ENCODE measurements at regions not wholly inside any gene's neighbourhood (a gene's known extent, or its start where the extent isn't known, plus 50 kb on each side); places are given as distances from the start of the nearest gene placed in this dataset.

DNA sequence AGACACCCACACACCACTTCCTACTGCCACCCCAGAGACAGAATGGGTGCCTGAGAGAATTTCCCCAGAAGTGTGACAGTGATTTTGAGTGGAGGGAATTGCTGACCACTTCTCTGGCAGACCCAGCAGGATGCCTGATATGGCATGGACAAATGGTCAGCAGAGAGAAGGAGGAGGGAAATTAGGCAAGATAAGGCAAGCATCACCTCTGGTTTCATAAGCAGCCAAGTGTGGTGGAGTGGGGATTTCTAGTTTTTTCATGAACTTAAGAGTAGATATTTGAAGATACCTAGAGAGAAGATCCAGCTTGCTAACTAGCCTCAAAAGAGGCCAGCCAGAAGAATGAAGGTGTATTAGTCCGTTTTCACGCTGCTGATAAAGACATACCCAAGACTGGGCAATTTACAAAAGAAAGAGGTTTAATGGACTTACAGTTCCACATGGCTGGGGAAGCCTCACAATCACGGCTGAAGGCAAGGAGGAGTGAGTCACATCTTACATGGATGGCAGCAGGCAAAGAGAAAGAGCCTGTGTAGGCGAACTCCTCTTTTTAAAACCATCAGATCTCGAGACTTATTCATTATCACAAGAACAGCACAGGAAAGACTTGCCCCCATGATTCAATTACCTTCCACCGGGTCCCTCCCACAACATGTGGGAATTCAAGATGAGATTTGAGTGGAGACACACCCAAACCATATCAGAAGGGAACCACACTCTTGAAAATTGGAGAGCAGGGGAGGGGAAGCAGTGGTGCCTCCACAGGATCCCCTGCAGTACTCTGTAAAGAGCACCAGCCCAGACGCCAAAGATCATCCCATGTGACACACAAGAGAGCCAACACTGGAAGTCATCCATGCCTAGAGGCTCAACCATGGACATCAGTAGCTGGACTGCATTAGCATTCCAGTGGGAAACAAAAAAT, 64.2 kb downstream of the RBM43 start:
- DNase-seq (ENCODE audit: extremely low spot score): peak; percentile 45
- Histone ChIP-seq H3K27me3 (no peaks in the 10 kb centered on the region), H3K9me3 (no peaks in the 10 kb centered on the region), H3K4me3 (no peak overlapping the region), H3K4me1 (no peaks in the 10 kb centered on the region), H3K36me3 (no peaks in the 10 kb centered on the region), H3K27ac (replicated peaks in 1 of 4) (no peak overlapping the region)
- 88% methylated on average over 6 of the region's 7 CpGs for WGBS
- TF ChIP-seq POLR2AphosphoS5 (IDR thresholded peaks at IDR 0.05): no peak
- TF ChIP-seq EP300 (IDR thresholded peaks at IDR 0.05): no peak
- TF ChIP-seq, protein P1, sequence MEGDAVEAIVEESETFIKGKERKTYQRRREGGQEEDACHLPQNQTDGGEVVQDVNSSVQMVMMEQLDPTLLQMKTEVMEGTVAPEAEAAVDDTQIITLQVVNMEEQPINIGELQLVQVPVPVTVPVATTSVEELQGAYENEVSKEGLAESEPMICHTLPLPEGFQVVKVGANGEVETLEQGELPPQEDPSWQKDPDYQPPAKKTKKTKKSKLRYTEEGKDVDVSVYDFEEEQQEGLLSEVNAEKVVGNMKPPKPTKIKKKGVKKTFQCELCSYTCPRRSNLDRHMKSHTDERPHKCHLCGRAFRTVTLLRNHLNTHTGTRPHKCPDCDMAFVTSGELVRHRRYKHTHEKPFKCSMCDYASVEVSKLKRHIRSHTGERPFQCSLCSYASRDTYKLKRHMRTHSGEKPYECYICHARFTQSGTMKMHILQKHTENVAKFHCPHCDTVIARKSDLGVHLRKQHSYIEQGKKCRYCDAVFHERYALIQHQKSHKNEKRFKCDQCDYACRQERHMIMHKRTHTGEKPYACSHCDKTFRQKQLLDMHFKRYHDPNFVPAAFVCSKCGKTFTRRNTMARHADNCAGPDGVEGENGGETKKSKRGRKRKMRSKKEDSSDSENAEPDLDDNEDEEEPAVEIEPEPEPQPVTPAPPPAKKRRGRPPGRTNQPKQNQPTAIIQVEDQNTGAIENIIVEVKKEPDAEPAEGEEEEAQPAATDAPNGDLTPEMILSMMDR (IDR thresholded peaks at IDR 0.05): no peak
- no peak for TF ChIP-seq POLR2A (IDR thresholded peaks at IDR 0.05; ENCODE audit: low read depth)
- intact Hi-C loops (cut with DNase I): no loop called here

DNA sequence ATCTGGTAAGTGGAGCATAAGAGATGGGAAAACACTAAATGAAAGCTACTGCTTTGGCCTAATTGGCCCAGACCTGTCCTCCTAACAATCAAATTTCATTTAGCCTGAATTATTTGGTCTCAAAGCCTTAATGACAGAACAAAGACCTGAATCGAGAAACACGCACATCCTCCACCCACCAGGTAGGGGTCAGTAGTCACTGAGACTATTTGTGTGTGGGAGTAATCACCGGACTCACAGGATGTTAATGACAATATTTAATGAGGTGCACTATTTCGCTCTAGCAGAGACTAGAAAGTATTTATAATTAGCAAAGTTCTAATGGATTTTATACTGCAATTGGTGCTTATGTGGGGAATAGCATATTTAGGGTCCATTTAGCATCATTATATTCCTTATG, 68.1 kb downstream of the RBM43 start:
- Histone ChIP-seq H3K36me3 (no peaks in the 10 kb centered on the region), H3K27me3 (no peaks in the 10 kb centered on the region), H3K27ac (replicated peaks in 1 of 4) (no peak overlapping the region), H3K4me1 (peaks cover 0 to 6% (median 0%) of the 10 kb centered on the region in 4 donors), H3K4me3 (no peak overlapping the region), H3K9me3 (no peaks in the 10 kb centered on the region)
- intact Hi-C loops (cut with DNase I): no loop called here
- DNase-seq (ENCODE audit: extremely low spot score): peak; percentile 26
- 91% methylated on average over 4 of the region's 4 CpGs for WGBS
- TF ChIP-seq, protein P1 (IDR thresholded peaks at IDR 0.05): no peak
- TF ChIP-seq POLR2A (IDR thresholded peaks at IDR 0.05; ENCODE audit: low read depth) (no peak), POLR2AphosphoS5 (IDR thresholded peaks at IDR 0.05) (no peak), EP300 (IDR thresholded peaks at IDR 0.05) (no peak)

DNA sequence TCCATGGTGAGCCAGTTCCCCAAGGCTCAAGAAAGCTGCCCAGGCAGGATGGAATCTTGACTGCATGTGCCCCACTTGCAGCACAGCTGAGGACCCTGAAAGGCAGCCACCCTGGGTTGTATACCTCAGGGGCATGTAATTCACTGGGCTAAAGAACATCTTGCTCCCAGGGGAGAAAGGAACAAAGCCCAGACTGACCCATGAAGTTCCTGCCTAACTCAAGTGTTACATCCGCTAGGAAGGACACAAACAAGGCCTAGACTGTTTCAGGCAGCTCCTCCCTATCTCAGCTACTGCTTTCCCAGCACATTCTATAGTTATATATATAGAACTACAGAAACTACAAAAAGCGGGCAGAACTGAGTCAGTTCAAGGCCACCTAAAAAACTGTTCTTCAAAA, 69.0 kb downstream of the RBM43 start:
- H3K9me3 ChIP-seq: no peaks in the 10 kb centered on the region
- intact Hi-C loops (cut with DNase I): no loop called here
- H3K4me1 ChIP-seq: peaks cover 0 to 6% (median 0%) of the 10 kb centered on the region in 4 donors
- no peak overlapping the region for H3K4me3 ChIP-seq
- TF ChIP-seq EP300 (IDR thresholded peaks at IDR 0.05): no peak
- no peak for TF ChIP-seq POLR2AphosphoS5 (IDR thresholded peaks at IDR 0.05)
- TF ChIP-seq, protein P1 (IDR thresholded peaks at IDR 0.05): no peak
- no peak for TF ChIP-seq POLR2A (IDR thresholded peaks at IDR 0.05; ENCODE audit: low read depth)
- no peaks in the 10 kb centered on the region for H3K36me3 ChIP-seq
- no peak for DNase-seq (ENCODE audit: extremely low spot score)
- WGBS: 90% methylated on average over 2 of the region's 2 CpGs
- no peaks in the 10 kb centered on the region for H3K27me3 ChIP-seq
- H3K27ac ChIP-seq (replicated peaks in 1 of 4): no peak overlapping the region

DNA sequence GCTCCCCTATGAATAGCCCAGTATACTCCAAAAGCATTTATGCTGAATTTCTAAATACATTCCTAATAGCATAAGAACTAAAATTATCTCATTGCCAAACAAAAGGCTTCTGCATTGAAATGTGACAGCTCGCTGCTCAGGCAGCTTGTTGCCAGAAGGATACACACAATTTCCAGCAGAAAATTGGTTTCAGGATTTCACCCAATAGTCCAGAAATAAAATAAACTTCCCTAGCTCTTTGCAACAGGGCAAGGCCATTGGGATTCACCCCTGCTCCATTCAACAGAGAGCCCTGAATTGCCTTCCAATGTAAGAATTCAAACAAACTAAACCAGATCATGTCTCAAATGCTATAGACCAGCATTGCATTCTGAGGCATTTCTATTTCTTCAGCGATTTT, 70.7 kb downstream of the RBM43 start:
- Histone ChIP-seq H3K27ac (replicated peaks in 1 of 4) (no peak overlapping the region), H3K4me1 (peaks cover 0 to 6% (median 0%) of the 10 kb centered on the region in 4 donors), H3K9me3 (no peaks in the 10 kb centered on the region), H3K4me3 (no peak overlapping the region), H3K27me3 (no peaks in the 10 kb centered on the region), H3K36me3 (no peaks in the 10 kb centered on the region)
- intact Hi-C loops (cut with DNase I): no loop called here
- TF ChIP-seq POLR2AphosphoS5 (IDR thresholded peaks at IDR 0.05) (no peak), EP300 (IDR thresholded peaks at IDR 0.05) (no peak), POLR2A (IDR thresholded peaks at IDR 0.05; ENCODE audit: low read depth) (no peak)
- TF ChIP-seq, protein P1 (IDR thresholded peaks at IDR 0.05): no peak
- no peak for DNase-seq (ENCODE audit: extremely low spot score)
- 69% methylated on average over 2 of the region's 2 CpGs for WGBS

Measured in esophagus muscularis mucosa (tissue), 4 donors.